ENCODE measurements at regions not wholly inside any gene's neighbourhood (a gene's known extent, or its start where the extent isn't known, plus 50 kb on each side); places are given as distances from the start of the nearest gene placed in this dataset.

DNA sequence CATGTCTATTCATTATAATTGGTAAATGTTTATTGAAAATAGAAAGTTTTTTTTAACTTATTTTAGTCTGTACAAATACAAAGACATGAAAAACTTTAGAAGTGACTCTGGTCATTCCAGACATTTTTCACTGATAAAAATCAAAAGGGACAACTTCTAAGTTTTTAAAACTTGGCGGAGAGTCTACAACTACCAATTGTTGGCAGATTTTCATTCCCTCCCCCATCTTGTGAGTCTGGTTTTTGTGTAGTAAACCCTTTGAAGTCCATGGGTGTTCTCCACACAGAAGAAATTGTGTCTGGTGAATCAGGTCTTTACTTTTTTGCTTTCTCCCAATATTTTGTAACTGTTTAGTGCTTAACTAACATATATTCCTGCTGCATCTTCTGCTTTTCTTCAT is 336.5 kb downstream of the PDGFC start:
- TF ChIP-seq, protein P1, sequence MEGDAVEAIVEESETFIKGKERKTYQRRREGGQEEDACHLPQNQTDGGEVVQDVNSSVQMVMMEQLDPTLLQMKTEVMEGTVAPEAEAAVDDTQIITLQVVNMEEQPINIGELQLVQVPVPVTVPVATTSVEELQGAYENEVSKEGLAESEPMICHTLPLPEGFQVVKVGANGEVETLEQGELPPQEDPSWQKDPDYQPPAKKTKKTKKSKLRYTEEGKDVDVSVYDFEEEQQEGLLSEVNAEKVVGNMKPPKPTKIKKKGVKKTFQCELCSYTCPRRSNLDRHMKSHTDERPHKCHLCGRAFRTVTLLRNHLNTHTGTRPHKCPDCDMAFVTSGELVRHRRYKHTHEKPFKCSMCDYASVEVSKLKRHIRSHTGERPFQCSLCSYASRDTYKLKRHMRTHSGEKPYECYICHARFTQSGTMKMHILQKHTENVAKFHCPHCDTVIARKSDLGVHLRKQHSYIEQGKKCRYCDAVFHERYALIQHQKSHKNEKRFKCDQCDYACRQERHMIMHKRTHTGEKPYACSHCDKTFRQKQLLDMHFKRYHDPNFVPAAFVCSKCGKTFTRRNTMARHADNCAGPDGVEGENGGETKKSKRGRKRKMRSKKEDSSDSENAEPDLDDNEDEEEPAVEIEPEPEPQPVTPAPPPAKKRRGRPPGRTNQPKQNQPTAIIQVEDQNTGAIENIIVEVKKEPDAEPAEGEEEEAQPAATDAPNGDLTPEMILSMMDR (conservative IDR thresholded peaks at IDR 0.05), result no peak
- no peak for TF ChIP-seq EZH2 (IDR thresholded peaks at IDR 0.05; ENCODE audit: low read depth)
